ENCODE measurements at regions not wholly inside any gene's neighbourhood (a gene's known extent, or its start where the extent isn't known, plus 50 kb on each side); places are given as distances from the start of the nearest gene placed in this dataset.

DNA sequence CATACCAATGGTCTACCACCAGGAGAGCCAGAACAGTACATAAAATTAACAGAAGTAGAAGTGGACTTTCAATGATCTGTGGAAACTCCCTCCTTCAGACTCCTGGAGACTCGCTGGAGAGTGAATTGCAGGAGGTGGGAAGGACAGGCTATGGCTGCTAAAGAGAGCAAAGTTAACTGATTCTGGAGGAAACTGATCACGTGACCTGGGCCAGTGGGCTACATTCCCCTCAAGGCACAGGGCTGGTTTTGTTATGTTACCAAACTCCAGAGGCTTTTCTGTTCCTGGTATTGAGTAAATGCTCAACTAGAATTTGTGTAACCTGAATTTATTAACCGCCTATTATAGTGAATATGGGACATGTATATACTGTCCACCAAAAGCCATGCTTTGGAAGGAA, 372.6 kb downstream of the MTRR start:
- H3K27ac ChIP-seq: no peak overlapping the region
- DNase-seq: no peak
- H3K9me3 ChIP-seq: peaks cover 0 to 5% (median 0%) of the 10 kb centered on the region in 12 donors
- intact Hi-C loops (cut with DNase I): no loop called here
- no peaks in the 10 kb centered on the region for H3K4me1 ChIP-seq
- no peak overlapping the region for H3K4me3 ChIP-seq
- no peak for ATAC-seq
- H3K36me3 ChIP-seq: no peaks in the 10 kb centered on the region
- H3K27me3 ChIP-seq: no peaks in the 10 kb centered on the region
- WGBS, 4 donors: 66 to 75% (median 70%) methylated on average over 3 of the region's 3 CpGs
- TF ChIP-seq, protein P1, sequence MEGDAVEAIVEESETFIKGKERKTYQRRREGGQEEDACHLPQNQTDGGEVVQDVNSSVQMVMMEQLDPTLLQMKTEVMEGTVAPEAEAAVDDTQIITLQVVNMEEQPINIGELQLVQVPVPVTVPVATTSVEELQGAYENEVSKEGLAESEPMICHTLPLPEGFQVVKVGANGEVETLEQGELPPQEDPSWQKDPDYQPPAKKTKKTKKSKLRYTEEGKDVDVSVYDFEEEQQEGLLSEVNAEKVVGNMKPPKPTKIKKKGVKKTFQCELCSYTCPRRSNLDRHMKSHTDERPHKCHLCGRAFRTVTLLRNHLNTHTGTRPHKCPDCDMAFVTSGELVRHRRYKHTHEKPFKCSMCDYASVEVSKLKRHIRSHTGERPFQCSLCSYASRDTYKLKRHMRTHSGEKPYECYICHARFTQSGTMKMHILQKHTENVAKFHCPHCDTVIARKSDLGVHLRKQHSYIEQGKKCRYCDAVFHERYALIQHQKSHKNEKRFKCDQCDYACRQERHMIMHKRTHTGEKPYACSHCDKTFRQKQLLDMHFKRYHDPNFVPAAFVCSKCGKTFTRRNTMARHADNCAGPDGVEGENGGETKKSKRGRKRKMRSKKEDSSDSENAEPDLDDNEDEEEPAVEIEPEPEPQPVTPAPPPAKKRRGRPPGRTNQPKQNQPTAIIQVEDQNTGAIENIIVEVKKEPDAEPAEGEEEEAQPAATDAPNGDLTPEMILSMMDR (IDR thresholded peaks at IDR 0.05): no peak
- no peak for TF ChIP-seq POLR2A (IDR thresholded peaks at IDR 0.05)

DNA sequence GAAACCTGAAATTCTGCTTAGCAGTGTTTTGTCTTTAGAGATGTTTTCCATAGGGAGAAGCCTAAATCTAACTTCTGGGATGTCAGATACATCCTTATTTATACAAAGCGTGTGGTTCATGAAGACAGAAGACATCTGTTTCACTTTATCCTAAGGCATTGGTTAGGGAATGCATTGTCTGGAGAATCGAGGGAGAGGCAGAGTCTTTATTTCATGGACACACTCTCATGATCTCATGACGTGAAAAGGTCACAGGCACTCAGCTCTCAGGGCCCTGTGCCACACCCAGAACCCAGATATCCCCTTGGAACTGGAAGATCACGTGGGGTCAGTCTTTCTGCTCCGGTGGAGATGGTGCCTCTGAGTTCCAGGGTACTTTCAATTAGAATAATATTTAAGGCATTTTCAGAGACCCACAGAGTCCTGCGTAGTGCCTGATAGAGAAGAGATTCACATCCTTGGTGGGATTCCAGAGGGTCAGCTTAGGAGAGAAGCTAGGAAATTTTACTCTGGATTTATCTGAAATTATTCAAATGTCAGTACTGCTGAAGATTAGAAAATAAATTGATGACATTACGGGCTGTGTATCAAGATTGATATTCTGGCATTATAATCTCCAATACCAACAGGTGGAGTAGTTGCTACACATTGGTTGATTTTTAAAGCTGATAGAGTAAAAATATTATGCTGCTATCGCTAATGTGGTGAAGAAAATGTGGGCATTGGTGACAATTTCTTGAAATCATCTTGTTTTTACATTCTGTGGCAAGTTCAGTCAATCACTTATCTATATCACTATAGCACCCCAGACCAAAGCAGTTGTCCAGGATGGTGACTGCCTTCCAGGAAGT, 378.3 kb downstream of the MTRR start:
- intact Hi-C loops (cut with DNase I): no loop called here
- WGBS, 4 donors: 42 to 54% (median 48%) methylated on average over 8 of the region's 8 CpGs
- TF ChIP-seq, protein P1 (IDR thresholded peaks at IDR 0.05): peak in 3 of 12 donors; percentile 10 to 14 (median 12)
- TF ChIP-seq POLR2A (IDR thresholded peaks at IDR 0.05): no peak
- Histone ChIP-seq H3K4me1 (no peaks in the 10 kb centered on the region), H3K27ac (no peak overlapping the region), H3K27me3 (no peaks in the 10 kb centered on the region), H3K9me3 (peaks cover 0 to 5% (median 0%) of the 10 kb centered on the region in 12 donors), H3K36me3 (no peaks in the 10 kb centered on the region), H3K4me3 (no peak overlapping the region)
- no peak for DNase-seq
- ATAC-seq: no peak

DNA sequence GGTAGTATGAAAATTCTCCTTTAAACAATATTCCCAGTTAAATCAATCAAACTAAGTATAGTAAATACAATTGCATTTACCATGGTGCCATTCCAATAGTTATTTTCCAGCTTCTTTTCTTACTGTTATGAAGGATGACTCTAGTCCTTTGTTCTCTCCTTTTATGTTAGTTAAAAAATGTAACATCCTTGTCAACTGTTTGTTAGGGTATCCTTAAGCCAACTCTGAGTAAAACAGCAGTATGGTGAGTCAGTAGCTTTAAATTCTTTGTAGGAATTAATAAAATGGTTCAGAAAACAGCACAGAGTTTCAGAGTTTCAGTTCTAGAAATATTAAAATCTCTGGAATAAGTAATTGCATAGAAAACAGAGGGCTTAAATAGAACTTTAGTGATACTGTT, 384.4 kb downstream of the MTRR start:
- intact Hi-C loops (cut with DNase I): no loop called here
- no peak overlapping the region for H3K27ac ChIP-seq
- no peaks in the 10 kb centered on the region for H3K4me1 ChIP-seq
- ATAC-seq: no peak
- H3K4me3 ChIP-seq: no peak overlapping the region
- DNase-seq: no peak
- H3K36me3 ChIP-seq: no peaks in the 10 kb centered on the region
- TF ChIP-seq POLR2A (IDR thresholded peaks at IDR 0.05): no peak
- TF ChIP-seq, protein P1 (IDR thresholded peaks at IDR 0.05): no peak
- no peaks in the 10 kb centered on the region for H3K27me3 ChIP-seq
- no peaks in the 10 kb centered on the region for H3K9me3 ChIP-seq

DNA sequence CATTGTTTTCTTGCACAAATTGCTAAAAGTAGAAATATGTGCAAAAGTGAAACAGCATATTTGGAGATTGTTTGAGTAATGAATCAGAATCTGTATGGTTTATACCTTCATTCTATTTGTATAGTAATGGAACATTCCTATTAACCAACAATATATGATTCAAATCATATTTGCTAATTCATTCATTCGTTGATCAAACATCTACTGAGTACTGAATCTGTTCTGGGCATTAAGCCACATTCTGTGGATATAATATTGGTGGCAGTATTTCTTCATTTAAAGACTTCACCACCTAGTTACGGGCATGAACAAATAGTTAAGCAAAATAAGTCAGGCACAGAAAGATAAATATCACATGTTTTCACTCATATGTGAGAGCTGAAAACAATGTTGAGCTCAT, 385.7 kb downstream of the MTRR start:
- H3K27ac ChIP-seq: no peak overlapping the region
- H3K36me3 ChIP-seq: no peaks in the 10 kb centered on the region
- intact Hi-C loops (cut with DNase I): no loop called here
- DNase-seq: no peak
- 62 to 77% (median 67%) methylated on average over 2 of the region's 2 CpGs for WGBS, 4 donors
- TF ChIP-seq POLR2A (IDR thresholded peaks at IDR 0.05): no peak
- TF ChIP-seq, protein P1 (IDR thresholded peaks at IDR 0.05): no peak
- no peaks in the 10 kb centered on the region for H3K27me3 ChIP-seq
- ATAC-seq: no peak
- H3K9me3 ChIP-seq: no peaks in the 10 kb centered on the region
- no peak overlapping the region for H3K4me3 ChIP-seq
- no peaks in the 10 kb centered on the region for H3K4me1 ChIP-seq

Measured in heart left ventricle (tissue), 16 donors.